Heart left ventricle (tissue), 16 donors: ENCODE measurements at regions not wholly inside any gene's neighbourhood (a gene's known extent, or its start where the extent isn't known, plus 50 kb on each side); places are given as distances from the start of the nearest gene placed in this dataset.
"Not testable (repeated sequence)": the region's sequence is repeated elsewhere in the genome, so short reads cannot be mapped to it uniquely, and the experiment has no call there.

Experiments
- ATAC-seq, 4 donors: fragments of 200-7000 bp; cut with Tn5 transposase; one replicate each; pipeline ENCODE4 v1.9.1; 2020 to 2022; ENCODE audit warnings: moderate library complexity in 4 of 4, mild to moderate bottlenecking in 3 of 4, moderate number of reproducible peaks in 1 of 4
- DNase-seq, 5 donors: peaks; one replicate each; pipeline ENCODE4 v3.0.0-alpha.2; 2020
- H3K27ac ChIP-seq, 12 donors: fragments of 200-600 bp; sonication (generic) in 4 of 12; one replicate each; pipeline versions ENCODE4 v1.5.0 to v1.8.0; 2016 to 2022; ENCODE audit warnings: mild to moderate bottlenecking in 2 of 12
- H3K27me3 ChIP-seq, 9 donors: fragments of 200-600 bp; sonication (generic) in 2 of 9; one replicate each; pipeline versions ENCODE4 v1.5.1 to v1.8.0; 2016 to 2022; ENCODE audit warnings: mild to moderate bottlenecking in 3 of 9
- H3K36me3 ChIP-seq, 9 donors: fragments of 200-600 bp; sonication (generic) in 2 of 9; one replicate each; pipeline versions ENCODE4 v1.5.0 to v1.8.0; 2018 to 2022; ENCODE audit warnings: mild to moderate bottlenecking in 2 of 9
- H3K4me1 ChIP-seq, 12 donors: fragments of 200-600 bp; sonication (generic) in 4 of 12; one replicate each; pipeline versions ENCODE4 v1.5.0 to v1.8.0; 2016 to 2022; ENCODE audit warnings: mild to moderate bottlenecking in 3 of 12
- H3K4me3 ChIP-seq, 12 donors: fragments of 200-600 bp; sonication (generic) in 4 of 12; one replicate each; pipeline versions ENCODE4 v1.5.0 to v1.8.0; 2017 to 2022; ENCODE audit warnings: mild to moderate bottlenecking in 9 of 12, moderate library complexity in 4 of 12
- H3K9me3 ChIP-seq, 12 donors: fragments of 200-600 bp; sonication (generic) in 4 of 12; one replicate each; pipeline versions ENCODE4 v1.5.0 to v1.8.0; 2016 to 2022; ENCODE audit warnings: mild to moderate bottlenecking in 1 of 12
- CTCF ChIP-seq, 12 donors: fragments of 200-600 bp; sonication (generic) in 4 of 12; IDR thresholded peaks; one replicate each; pipeline versions ENCODE4 v1.5.0 to v1.8.0; 2018 to 2022; ENCODE audit warnings: antibody characterized with exemption in 12 of 12, mild to moderate bottlenecking in 5 of 12
- POLR2A ChIP-seq, 2 donors: fragments of 450-650 bp; IDR thresholded peaks; one replicate each; pipeline ENCODE4 v1.6.1; 2017; ENCODE audit warnings: antibody characterized with exemption in 2 of 2, mild to moderate bottlenecking in 2 of 2, moderate library complexity in 2 of 2
- WGBS, 4 donors: extraction: QIAGEN DNeasy Blood & Tissue Kit in 2 of 4; methylation state at CpG; one replicate each; pipeline versions ENCODE4 v1.1.5 to v1.1.7; 2013 to 2018; 5-methylcytosine and 5-hydroxymethylcytosine counted together
- intact Hi-C, 10 donors: fragments of 100-400 bp; cut with DNase I; formaldehyde crosslinking; loops; one replicate each; pipeline versions ENCODE4 v1.11.1 to v1.14.2; 2022
- donor health status: ischemic (EF 13 %, LVEDD 7.1; RV severe dilation, severe dysfunction).
- donor health status: healthy with polysubstance abuse.
- donor health status: DM: no; HTN: yes; CAD: no.
- donor health status: DM: no; HTN: no; CAD: no.
- donor health status: ischemic (EF 25% LVEDD 6.9; RV normal size, moderate dysfunction).
- donor health status: ischemic (EF 25% LVEDD 5.7; RV mildly dilated, moderate dysfunction).
- donor health status: healthy.
- donor health status: DM: yes; HTN: yes; CAD: no.
- donor health status: ischemic (EF 35%, LVEDD 5.7; RV mildly dilated, moderate dysfunction).
- donor health status: nonischemic (EF 11% LVEDD 7.7; RV severe dilation, severe dysfunction).
- donor health status: DM: yes; HTN: yes; CAD: no.
- donor health status: PGD.
- donor health status: ischemic (EF 29% LVEDD 5.4; RV normal size, mild dysfunction).
- donor health status: nonischemic (EF 23%, LVEDD 6.1; RV moderate dilation, normal function).

GRCh38 chr7:27434756-27435400, 192.3 kb downstream of the EVX1 start:
- no peak for ATAC-seq
- H3K4me1 ChIP-seq, result no peaks in the 10 kb centered on the region
- no peak overlapping the region for H3K4me3 ChIP-seq
- H3K36me3 ChIP-seq, result no peaks in the 10 kb centered on the region
- TF ChIP-seq CTCF (IDR thresholded peaks at IDR 0.05) (peak in 2 of 12 donors; percentile 11 to 13), POLR2A (IDR thresholded peaks at IDR 0.05) (no peak)
- no peak overlapping the region for H3K27ac ChIP-seq
- DNase-seq, result no peak
- WGBS, 4 donors, result 68 to 78% (median 74%) methylated on average over 5 of the region's 5 CpGs
- intact Hi-C loops, result no loop called here
- peaks cover 0 to 3% (median 0%) of the 10 kb centered on the region in 9 donors for H3K27me3 ChIP-seq
- H3K9me3 ChIP-seq, result no peaks in the 10 kb centered on the region

GRCh38 chr7:27435461-27435860, 192.9 kb downstream of the EVX1 start:
- Histone ChIP-seq H3K4me1 (no peaks in the 10 kb centered on the region), H3K4me3 (no peak overlapping the region), H3K27ac (no peak overlapping the region), H3K9me3 (no peaks in the 10 kb centered on the region), H3K27me3 (peaks cover 0 to 3% (median 0%) of the 10 kb centered on the region in 9 donors), H3K36me3 (no peaks in the 10 kb centered on the region)
- WGBS, 4 donors, result 41 to 61% (median 46%) methylated on average over 3 of the region's 3 CpGs
- TF ChIP-seq POLR2A (IDR thresholded peaks at IDR 0.05), result no peak
- no peak for TF ChIP-seq CTCF (IDR thresholded peaks at IDR 0.05)
- intact Hi-C loops, result no loop called here
- DNase-seq (no peak), ATAC-seq (no peak)

- intact Hi-C loops, result no loop called here
- no peak for DNase-seq
- 57 to 79% (median 65%) methylated on average over 6 of the region's 6 CpGs for WGBS, 4 donors
- Histone ChIP-seq H3K4me1 (no peaks in the 10 kb centered on the region), H3K36me3 (no peaks in the 10 kb centered on the region), H3K27ac (no peak overlapping the region), H3K27me3 (peaks cover 0 to 8% (median 0%) of the 10 kb centered on the region in 9 donors), H3K9me3 (no peaks in the 10 kb centered on the region), H3K4me3 (no peak overlapping the region)
- TF ChIP-seq POLR2A (IDR thresholded peaks at IDR 0.05), result no peak
- TF ChIP-seq CTCF (IDR thresholded peaks at IDR 0.05), result no peak
- ATAC-seq, result no peak
Measured at GRCh38 chr7:27438881-27439589, 196.4 kb downstream of the EVX1 start.

- H3K4me1 ChIP-seq, result no peaks in the 10 kb centered on the region
- DNase-seq (no peak), ATAC-seq (no peak)
- H3K27me3 ChIP-seq, result peaks cover 0 to 8% (median 0%) of the 10 kb centered on the region in 9 donors
- TF ChIP-seq CTCF (IDR thresholded peaks at IDR 0.05) (no peak), POLR2A (IDR thresholded peaks at IDR 0.05) (no peak)
- H3K36me3 ChIP-seq, result no peaks in the 10 kb centered on the region
- H3K9me3 ChIP-seq, result no peaks in the 10 kb centered on the region
- H3K27ac ChIP-seq, result no peak overlapping the region
- intact Hi-C loops, result no loop called here
- H3K4me3 ChIP-seq, result no peak overlapping the region
Measured at GRCh38 chr7:27442455-27442854, 199.9 kb downstream of the EVX1 start.

- 35 to 55% (median 39%) methylated on average over 5 to 8 of the region's 8 CpGs for WGBS, 4 donors
- ATAC-seq, H3K4me1 ChIP-seq, intact Hi-C loops, DNase-seq, H3K9me3 ChIP-seq, H3K36me3 ChIP-seq, H3K4me3 ChIP-seq, H3K27ac ChIP-seq: not testable (repeated sequence)
- peaks cover 0 to 22% (median 3%) of the 10 kb centered on the region in 9 donors for H3K27me3 ChIP-seq
Measured at GRCh38 chr7:27449046-27449445, 206.4 kb downstream of the EVX1 start.
